ENCODE measurements at regions not wholly inside any gene's neighbourhood (a gene's known extent, or its start where the extent isn't known, plus 50 kb on each side); places are given as distances from the start of the nearest gene placed in this dataset.

DNA sequence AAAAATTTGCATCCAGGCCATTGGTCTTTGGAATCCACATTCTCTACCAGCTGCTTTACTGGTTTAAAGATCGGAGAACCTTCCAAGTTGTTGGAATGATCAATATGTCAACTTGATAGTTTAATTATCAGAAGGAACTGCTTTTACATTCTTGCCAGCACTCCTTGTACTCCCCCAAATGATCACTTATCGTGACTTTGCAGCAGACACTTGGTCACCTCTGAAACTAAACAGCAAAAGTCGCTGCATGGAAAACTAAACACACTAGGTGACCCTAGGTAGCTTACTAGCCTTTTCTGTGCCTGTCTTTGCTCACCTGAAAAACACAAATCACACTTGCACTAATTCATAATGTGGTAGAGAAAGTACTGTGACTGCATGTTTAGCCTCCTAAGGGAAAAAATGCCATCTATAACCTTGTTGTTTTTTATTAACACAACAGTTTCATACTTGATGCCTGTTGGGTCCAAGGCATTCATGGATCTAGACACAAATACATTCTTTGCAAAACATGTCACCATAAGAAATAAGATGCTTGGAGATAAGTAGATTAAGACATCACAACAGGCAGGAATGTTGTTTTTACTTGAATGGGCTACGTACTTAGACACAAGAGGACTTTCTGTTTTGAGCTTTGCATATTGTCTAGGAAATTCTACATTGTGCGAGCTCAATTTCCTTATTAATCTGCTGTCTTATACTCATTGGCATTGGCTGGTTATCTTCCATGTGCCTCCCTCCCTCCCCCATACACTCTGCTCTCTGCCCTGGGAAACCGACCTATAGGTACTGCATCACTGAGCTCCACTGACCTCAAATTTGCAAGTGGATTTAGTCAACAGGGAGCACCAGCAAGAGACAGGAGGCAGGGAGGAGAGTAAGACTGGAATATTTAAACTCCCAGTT, 219.1 kb upstream of the STK17B start:
- DNase-seq (ENCODE audit: low spot score) = no peak

DNA sequence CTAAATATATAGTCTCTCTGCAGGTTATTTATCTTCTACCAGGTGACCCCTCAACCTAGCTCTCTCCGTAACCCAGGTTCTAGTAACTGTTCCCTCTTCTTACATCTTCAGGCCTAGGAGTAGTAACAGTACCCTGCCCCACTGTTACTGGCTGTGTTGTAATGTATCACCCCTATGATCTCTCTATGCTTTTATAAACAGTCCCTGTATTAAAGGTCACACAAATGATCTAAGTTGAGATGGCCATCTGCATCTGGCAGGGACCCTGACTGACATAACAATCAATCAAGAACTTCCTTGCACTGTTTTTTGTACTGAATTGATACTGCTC, 219.7 kb upstream of the STK17B start:
- no peak for DNase-seq (ENCODE audit: low spot score)

DNA sequence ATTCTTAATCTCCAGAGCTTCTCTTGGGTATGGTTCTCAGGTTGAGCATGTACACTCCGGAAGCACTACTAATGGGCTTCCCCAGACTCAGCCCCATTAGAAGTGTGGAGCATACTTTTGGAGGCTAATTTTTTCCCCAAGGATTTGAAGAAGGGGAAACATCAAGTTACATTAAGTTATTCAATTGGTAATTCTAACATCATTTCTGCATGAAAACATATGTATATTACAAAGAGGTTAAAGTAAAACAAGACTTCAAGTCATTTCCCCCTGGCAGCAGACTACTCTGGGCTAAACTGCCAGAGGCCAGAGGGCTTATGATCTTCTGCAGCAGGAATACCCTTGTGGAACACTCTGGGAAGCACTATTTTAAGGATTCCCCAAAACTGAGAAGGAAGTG, 227.7 kb upstream of the STK17B start:
- no peak for DNase-seq (ENCODE audit: low spot score)

DNA sequence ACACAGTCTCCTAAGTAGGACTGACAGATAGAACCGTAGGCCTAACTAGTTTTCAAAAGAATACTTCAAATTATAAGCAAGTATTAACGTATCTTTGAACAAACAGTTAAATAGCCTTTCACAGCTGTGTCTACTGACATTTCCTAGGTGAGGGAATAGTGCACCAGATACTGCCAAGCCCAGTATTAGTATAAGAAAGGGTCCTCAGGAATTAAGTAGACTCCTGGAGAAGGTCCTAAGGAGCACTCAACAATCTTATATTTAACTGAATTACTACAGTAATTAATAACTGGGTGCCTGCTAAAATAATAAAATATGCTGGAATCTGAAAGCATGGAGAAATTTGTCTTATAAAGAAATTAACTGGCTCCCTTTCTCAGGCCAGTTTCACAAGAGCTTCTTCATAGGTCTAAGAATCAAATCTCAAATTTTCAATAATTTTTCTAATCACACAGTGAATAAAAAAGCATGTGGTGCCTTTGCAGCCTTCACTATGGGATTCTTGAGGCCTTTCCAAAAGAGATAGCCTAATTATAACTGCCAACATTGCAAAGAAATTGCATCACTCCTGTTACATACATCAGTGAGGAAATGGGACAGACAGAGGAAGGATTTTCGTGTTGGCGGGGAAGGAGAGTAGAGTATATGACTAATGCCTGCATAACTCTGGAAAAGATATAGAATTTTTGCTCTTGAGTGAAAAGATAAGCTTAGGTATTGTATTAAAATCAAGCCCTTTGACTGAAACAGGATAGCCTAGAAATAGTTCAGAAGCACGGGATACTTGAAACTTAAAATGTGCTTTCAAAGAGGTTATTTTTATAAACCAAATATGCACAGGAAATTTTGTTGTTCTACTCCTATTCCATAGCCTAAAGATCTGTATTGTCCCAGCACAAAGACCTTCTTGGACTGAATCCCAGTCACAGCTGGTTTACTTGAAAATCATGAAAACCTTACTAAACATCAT, 228.6 kb upstream of the STK17B start:
- DNase-seq (ENCODE audit: low spot score) = peak; percentile 8

DNA sequence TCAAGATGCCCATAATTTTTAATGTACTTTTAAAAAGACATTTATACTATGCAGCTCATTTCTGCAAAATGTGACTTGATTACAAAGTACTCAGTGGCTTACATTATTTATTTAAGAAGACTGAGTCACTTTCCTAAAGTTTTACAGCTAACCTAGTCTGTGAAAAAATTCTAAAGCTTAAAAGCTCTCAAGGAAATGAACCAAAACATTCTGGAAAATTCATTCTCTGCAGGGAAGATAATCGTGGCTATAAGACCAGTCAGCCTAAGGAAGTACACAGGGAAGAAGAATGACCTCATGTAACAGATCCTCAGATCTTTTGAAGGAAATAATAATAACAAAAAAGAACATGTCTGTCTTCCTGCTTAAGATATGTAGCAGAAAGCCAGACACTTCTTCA, 232.1 kb upstream of the STK17B start:
- no peak for DNase-seq (ENCODE audit: low spot score)

DNA sequence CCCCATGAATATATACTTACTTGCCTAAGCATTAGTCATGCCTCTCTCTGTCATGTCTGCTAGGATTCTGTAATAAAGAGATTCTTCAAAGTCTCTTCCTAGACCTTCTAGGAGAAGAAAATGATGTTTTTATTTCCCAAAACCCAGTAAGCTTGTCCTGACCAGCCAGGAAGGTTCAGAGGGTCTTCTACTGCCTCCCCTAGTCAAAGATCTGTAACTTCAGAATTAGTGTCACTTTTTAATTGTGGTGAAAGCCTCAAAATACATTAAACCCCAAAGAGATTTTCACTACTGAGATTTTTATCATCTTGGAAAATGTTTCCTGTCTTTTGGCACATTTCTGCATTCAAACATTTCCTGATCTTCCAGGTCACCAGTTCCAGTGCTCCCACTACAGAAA, 232.9 kb upstream of the STK17B start:
- no peak for DNase-seq (ENCODE audit: low spot score)

DNA sequence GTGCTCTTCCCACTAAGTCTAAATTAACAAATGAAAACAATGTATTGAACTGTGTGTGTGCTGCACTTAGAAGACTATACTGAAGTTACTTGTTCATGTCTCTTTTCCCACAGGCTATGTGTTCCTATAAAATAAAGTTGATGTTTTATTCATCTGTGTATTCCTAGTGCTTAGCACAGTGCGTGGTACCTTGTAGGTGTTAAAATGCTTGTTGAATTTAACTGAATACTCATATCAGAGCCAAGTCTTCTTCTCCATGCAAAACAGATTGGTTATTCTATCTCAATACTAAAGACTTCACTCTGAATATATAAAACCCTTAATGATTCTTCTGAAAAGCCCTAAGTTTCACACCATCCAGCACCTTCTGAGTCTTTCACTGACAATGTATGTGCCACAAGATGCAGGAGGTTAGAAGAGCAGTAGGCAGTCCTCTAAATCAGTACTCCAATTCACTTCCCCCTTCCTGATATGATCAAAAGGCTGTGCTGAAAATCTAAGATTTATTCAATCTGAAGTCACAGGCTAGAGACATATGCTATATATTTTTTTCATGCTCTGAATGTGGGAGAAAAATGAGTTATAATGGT, 231.7 kb upstream of the CCDC150 start:
- no peak for DNase-seq (ENCODE audit: low spot score)

DNA sequence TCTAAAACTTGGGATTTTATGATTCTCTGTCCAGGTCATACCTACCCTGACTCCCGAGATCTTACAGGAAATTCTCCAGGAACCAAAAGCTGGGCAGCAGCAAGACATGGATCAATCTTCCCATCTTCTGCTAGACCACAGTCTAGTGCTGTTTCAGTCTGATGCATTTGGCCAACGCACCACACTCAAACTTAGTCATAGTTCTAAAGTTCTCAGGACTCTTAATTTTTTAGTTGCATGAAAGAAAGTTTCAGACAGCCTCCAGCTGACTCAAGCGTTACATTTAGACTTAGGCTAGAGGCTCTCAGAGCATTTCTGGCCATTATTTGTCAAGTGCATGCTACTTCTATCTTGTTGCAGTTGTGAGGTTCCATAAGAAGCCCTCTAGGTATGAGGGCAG, 230.1 kb upstream of the CCDC150 start:
- no peak for DNase-seq (ENCODE audit: low spot score)

DNA sequence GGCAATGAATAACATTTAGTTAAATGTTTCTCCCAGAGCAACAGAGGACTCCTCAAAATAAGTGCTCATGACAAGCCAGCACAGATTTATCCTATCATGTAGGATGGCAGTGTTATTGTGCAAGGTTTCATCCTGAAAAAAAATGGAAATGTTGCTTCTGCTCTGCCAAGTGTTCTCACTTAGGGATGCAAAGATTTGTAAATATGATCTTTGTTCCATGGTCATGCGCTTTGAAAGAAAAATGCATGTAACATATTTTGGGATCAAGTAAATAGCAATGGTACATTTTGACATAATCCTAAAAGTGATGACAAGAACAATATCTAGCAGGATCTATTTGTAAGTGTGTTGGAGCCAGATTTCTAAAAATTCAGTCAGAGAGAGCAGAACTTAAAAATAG, 229.5 kb upstream of the CCDC150 start:
- no peak for DNase-seq (ENCODE audit: low spot score)

DNA sequence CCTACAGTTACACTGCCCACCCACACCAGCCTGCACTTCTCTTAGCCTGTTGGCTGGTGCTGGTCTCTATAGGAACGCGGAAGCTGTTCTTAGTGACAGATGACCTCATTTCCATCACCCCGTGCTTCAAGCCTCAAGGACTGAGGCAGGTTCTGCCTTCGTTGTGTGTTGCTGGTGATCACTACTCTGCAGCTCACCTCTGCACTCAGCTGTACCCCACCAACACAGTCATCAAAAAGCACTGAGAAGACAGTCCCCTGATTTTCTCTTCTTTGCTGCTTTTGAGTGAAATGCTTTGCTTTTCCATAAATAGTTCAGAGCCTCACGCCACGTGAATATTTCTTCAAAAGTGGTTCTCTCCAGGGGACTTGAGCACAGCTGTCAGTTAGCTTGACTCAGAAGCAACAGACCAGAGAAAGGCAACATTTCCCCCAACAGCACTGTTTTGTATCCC, 225.7 kb upstream of the CCDC150 start:
- no peak for DNase-seq (ENCODE audit: low spot score)

DNA sequence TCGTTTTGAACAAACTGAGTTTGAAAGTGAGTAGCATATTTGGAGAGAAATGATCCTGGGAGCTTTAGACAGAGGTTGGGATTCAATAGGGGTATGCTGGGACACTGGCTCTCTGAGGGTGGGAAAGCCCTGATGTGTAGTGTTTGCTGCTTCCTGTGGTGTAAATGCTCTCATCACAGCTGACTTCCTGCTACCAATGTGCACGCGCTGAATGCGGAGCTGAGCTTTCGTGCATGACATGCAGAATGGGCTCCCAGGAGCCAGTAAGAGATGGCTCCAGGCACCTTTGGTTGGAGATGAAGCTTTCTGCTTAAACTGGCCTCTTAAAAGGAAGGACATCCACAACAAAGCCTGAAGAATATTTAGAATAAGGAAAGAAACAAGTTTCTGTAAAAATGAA, 224.1 kb upstream of the CCDC150 start:
- no peak for DNase-seq (ENCODE audit: low spot score)

DNA sequence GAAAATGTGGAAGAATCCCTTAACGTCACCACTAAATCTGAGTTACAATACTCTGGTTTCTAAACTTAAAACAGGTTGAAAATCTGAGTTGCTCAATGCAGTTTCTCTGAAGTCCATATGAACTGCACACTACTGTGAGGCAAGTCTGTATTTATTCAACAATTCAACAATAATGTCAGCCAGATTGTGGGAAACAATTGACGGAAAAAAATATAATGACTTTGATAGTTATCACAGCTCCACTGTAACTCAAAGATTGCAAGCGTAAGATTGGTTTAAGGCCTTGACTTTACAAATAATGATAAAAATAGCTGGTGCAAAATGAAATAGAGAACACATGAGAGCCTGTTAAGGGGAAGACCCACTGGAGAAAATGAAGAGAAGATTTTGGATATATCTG, 219.4 kb upstream of the CCDC150 start:
- no peak for DNase-seq (ENCODE audit: low spot score)

DNA sequence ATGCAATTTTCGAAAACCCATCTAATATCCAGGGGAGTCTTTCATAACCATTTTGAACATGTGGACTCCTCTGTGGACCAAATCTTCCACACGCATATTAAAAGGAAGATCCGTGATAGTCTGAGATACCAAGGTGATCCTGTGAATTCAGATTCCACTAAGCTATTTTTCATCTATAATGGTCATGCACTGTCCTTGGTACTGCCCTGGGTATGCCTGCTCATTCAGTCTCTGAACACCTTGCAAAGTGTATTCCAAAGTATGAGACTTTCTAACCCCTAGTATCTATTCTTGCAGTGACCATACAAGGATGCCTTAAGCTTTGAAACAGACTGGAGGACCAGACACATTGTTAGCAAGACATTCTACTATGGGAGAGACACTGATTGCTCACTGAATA, 217.6 kb upstream of the CCDC150 start:
- no peak for DNase-seq (ENCODE audit: low spot score)

DNA sequence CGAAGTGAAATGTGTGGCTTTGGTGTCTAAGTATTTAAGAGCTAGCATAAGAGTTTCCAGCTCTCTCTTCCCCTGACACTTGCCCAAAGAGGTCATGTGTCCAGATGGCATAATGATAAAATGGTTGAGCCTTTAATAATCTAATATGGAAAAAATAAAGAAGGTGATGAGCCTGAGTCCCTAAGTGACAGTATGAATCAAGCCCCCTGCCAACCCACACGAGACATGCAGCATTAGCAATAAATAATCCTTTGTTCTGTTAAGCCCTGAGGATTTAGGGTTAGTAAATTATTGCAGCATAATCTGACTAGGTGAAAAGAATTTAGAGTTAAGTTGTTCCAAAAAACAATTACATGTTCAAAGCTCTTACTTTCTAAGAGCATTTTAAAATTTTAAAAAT, 217.2 kb upstream of the CCDC150 start:
- DNase-seq (ENCODE audit: low spot score) = no peak

DNA sequence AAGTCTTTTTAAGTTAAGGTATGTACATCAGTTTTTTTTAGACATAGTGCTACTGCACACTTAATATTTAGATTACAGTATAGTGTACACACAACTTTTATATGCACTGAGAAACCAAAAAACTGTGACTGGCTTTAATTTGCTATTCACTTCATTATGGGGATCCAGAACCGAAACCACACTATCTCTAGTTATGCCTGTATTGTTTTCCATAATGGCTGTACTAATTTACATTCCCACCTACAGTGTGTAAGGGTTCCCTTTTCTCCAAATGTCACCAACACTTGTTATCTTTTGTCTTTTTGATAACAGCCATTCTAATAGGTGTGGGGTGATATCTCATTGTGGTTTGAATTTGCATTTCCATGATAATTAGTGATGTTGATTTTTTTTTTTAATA, 213.4 kb upstream of the CCDC150 start:
- no peak for DNase-seq (ENCODE audit: low spot score)

DNA sequence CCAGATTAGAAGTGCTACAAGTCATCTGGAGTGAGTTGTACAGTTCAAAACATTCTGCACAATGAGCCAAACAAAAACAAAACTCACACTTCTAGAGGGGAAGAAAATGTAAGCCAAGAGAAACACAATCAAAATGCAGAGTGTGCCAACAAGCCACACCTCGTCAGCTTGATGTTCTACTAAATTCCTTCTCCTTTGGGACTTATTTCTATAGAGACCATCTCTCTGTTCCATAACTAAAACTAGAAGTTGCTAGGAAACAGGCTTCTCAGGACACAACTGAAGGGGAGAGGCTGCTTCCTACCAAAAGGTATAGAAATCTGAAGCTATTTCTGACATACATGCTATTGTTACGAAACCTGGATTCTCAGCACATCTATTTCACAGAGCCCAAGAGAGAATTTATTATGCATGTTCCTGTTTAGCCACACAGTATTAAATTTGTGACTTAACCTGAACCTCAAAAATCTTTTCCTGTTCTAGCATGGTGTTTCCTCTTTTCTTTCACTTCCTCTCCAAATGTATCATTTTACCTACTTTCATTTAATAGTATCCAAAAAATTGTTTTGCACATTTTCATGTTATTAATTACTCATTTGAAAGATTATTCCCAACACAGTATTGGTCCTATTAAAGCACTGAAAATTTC, 211.4 kb upstream of the CCDC150 start:
- no peak for DNase-seq (ENCODE audit: low spot score)

DNA sequence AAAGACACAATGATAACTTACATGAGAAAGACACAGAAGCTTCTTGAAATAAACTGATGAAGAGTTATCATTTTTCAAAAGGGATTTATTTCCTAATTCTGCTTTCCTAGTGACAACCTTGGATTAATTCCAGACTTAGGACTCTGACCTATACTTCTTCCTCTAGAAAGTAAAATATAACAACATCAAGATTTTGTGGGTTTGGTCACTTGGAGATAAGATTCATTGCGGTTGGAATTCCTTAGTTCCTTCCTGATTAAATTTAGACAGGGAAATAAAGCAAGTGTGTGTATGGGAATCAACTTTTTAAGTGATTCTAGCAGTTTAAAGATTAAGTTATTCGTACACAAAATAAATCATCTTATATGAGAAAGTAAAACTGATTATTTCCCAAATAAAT, 208.4 kb upstream of the CCDC150 start:
- peak; percentile 4 for DNase-seq (ENCODE audit: low spot score)

DNA sequence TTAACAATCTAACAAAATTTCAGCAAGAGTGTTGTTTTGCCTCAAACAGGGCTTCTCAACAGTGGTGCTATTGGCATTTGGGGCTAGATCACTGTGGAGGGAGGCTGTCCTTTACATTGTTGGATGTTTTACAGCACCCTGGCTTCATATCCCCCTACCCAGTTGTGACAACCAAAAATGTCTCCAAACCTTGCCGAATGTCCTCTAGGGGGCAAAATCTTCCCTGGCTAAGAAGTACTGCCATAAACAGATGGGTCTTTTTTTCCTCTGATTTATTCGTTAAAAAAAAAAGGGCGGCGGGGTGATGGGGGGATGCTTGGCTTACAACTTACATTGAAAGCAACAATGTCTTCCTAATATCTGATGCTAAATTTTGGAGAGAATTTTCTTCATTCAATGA, 207.6 kb upstream of the CCDC150 start:
- peak; percentile 56 for DNase-seq (ENCODE audit: low spot score)

DNA sequence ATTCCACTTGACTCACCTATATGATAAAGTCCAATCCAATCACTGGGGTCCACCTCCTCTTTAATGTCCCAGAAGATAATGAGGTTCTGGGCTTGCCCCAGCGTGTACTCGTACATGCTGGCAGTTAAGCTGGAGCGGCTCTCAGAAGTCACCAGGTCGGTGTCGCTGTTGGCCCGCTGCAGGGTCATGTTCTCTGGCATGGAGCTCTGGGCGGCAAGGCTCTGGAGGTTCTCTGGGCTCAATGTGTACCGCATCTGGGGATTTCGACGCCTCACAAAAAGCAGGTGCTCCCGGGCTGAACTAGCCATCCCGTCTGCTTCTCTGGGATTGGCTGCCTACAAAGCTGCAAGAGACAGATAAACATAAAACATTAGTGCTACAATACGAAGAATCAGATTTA, 206.4 kb upstream of the CCDC150 start:
- no peak for DNase-seq (ENCODE audit: low spot score)

DNA sequence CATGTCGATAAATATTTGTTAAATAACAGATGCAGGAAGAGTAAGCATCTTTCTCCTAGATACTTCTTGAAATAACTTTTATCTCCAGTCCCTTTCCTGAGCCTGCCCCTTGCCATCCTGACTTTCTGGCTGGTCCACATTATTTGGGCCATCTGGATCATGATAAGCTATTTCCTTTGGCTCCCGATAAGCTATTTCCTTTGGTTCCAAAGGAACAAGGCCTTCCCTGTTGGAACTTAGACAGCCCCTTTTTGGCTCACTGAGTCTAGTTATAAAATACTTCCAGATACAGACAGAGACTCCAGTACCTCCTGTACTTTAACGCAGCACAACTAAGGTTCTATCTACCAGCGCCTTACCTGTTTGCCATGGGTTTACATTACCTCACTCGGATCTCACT, 205.3 kb upstream of the CCDC150 start:
- no peak for DNase-seq (ENCODE audit: low spot score)

DNA sequence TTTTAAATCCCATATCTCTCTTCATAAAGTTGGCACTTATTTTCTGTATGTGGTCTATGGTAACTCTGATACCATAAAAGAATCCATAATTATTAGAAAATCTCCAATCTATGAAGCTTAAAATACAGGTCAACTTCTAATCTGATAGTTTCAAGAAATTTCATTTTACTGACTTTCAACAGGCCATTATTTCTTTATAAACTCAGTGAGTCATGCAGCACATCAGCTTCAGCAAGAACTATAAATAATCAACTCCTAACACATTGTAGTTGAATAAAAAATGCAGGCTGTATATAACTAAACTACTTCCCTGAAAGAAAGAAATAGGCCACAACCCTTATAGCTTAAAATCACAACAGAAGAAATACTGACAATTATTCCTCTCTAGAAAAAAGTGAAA, 204.3 kb upstream of the CCDC150 start:
- DNase-seq (ENCODE audit: low spot score) = no peak

DNA sequence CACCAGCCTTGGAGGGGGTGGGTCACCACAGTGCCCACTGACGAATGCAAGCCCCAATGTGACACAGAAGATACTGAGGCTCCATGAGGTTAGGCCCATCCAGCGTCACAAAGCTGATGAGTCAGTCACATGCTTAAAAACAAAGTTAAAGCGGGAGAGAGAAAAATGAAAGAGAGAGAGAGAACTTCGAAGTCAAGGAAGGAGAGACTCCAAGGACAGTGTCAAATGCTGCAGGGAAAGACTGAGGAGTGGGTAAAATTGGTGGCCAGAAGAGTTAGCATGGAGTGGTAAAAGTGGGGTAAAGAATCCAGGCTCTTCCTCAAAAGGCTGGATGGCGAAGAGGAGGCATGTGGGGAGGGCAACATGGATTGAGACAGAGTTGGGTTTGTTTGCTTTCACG, 201.9 kb upstream of the CCDC150 start:
- DNase-seq (ENCODE audit: low spot score) = no peak

Data from HT-29 (cell line).